Heart right ventricle (tissue), 16 donors: ENCODE measurements at regions not wholly inside any gene's neighbourhood (a gene's known extent, or its start where the extent isn't known, plus 50 kb on each side); places are given as distances from the start of the nearest gene placed in this dataset.

Experiments
- ATAC-seq, 8 donors: fragments of 200-7000 bp; cut with Tn5 transposase; one replicate each; pipeline ENCODE4 v1.9.1; 2020; ENCODE audit warnings: mild to moderate bottlenecking in 8 of 8, moderate library complexity in 8 of 8, moderate number of reproducible peaks in 1 of 8
- DNase-seq, 2 donors: peaks; one replicate each; pipeline ENCODE4 v3.0.0-alpha.2; 2020
- H3K27ac ChIP-seq, 10 donors: fragments of 200-600 bp; sonication (generic) in 2 of 10; one replicate each; pipeline versions ENCODE4 v1.5.0 to v1.8.0; 2020 to 2022; ENCODE audit warnings: mild to moderate bottlenecking in 3 of 10
- H3K27me3 ChIP-seq, 7 donors: fragments of 200-600 bp; one replicate each; pipeline ENCODE4 v1.8.0; 2021 to 2022; ENCODE audit warnings: mild to moderate bottlenecking in 2 of 7
- H3K36me3 ChIP-seq, 9 donors: fragments of 200-600 bp; sonication (generic) in 1 of 9; one replicate each; pipeline versions ENCODE4 v1.5.0 to v1.8.0; 2020 to 2022; ENCODE audit warnings: mild to moderate bottlenecking in 2 of 9
- H3K4me1 ChIP-seq, 9 donors: fragments of 200-600 bp; sonication (generic) in 1 of 9; one replicate each; pipeline versions ENCODE4 v1.5.0 to v1.8.0; 2020 to 2022; ENCODE audit warnings: mild to moderate bottlenecking in 4 of 9
- H3K4me3 ChIP-seq, 10 donors: fragments of 200-600 bp; sonication (generic) in 2 of 10; one replicate each; pipeline versions ENCODE4 v1.5.0 to v1.8.0; 2020 to 2022; ENCODE audit warnings: mild to moderate bottlenecking in 7 of 10, moderate library complexity in 2 of 10
- H3K9me3 ChIP-seq, 11 donors: fragments of 200-600 bp in 10 of 11; sonication (generic) in 2 of 11; one replicate each; pipeline versions ENCODE4 v1.5.0 to v1.8.0; 2013 to 2022; ENCODE audit warnings: mild to moderate bottlenecking in 2 of 11, control low read depth in 1 of 11, moderate library complexity in 1 of 11
- CTCF ChIP-seq, 9 donors: fragments of 200-600 bp; sonication (generic) in 2 of 9; IDR thresholded peaks; one replicate each; pipeline versions ENCODE4 v1.5.0 to v1.8.0; 2021 to 2022; ENCODE audit warnings: antibody characterized with exemption in 9 of 9, mild to moderate bottlenecking in 5 of 9, moderate library complexity in 1 of 9
- WGBS, 2 donors: extraction: QIAGEN DNeasy Blood & Tissue Kit; methylation state at CpG; one replicate each; pipeline ENCODE4 v1.1.7; 2013; ENCODE audit warnings: inconsistent platforms in 1 of 2; 5-methylcytosine and 5-hydroxymethylcytosine counted together
- intact Hi-C, 10 donors: fragments of 100-400 bp; cut with DNase I; formaldehyde crosslinking; loops; one replicate each; pipeline versions ENCODE4 v1.11.1 to v1.14.2; 2022
- donor health status: Arrhythmogenic right ventricular cardiomyopathy.
- donor health status: ischemic (EF 13 %, LVEDD 7.1; RV severe dilation, severe dysfunction).
- donor health status: healthy with polysubstance abuse.
- donor health status: DM: no; HTN: yes; CAD: no.
- donor health status: DM: no; HTN: no; CAD: no.
- donor health status: ischemic (EF 25% LVEDD 6.9; RV normal size, moderate dysfunction).
- donor health status: ischemic (EF 25% LVEDD 5.7; RV mildly dilated, moderate dysfunction).
- donor health status: healthy.
- donor health status: DM: yes; HTN: yes; CAD: no.
- donor health status: Ischemic cardiomyopathy.
- donor health status: ischemic (EF 35%, LVEDD 5.7; RV mildly dilated, moderate dysfunction).
- donor health status: nonischemic (EF 11% LVEDD 7.7; RV severe dilation, severe dysfunction).
- donor health status: DM: yes; HTN: yes; CAD: no.
- donor health status: PGD.
- donor health status: ischemic (EF 29% LVEDD 5.4; RV normal size, mild dysfunction).
- donor health status: nonischemic (EF 23%, LVEDD 6.1; RV moderate dilation, normal function).

GRCh38 chr2:106956879-106957278 lies 70.9 kb upstream of the ST6GAL2 start:
- peak in 6 of 8 donors; percentile 39 to 81 (median 72) for ATAC-seq
- DNase-seq = peak in 1 of 2 donors; percentile 26
- H3K9me3 ChIP-seq = peaks cover 0 to 2% (median 0%) of the 10 kb centered on the region in 11 donors
- H3K27ac ChIP-seq = no peak overlapping the region
- no peak overlapping the region for H3K4me3 ChIP-seq
- H3K36me3 ChIP-seq = no peaks in the 10 kb centered on the region
- 36 to 51% methylated on average over 3 of the region's 3 CpGs for WGBS, 2 donors
- no peaks in the 10 kb centered on the region for H3K27me3 ChIP-seq
- TF ChIP-seq CTCF (IDR thresholded peaks at IDR 0.05) = no peak
- H3K4me1 ChIP-seq = peaks cover 0 to 15% (median 0%) of the 10 kb centered on the region in 9 donors
- intact Hi-C loops = no loop called here

- WGBS, 2 donors = 21 to 51% methylated on average over 1 of the region's 1 CpG
- H3K36me3 ChIP-seq = no peaks in the 10 kb centered on the region
- no peak overlapping the region for H3K27ac ChIP-seq
- H3K27me3 ChIP-seq = no peaks in the 10 kb centered on the region
- no peak for ATAC-seq
- DNase-seq = no peak
- H3K9me3 ChIP-seq = no peaks in the 10 kb centered on the region
- H3K4me1 ChIP-seq = peaks cover 0 to 2% (median 0%) of the 10 kb centered on the region in 9 donors
- no peak for TF ChIP-seq CTCF (IDR thresholded peaks at IDR 0.05)
- H3K4me3 ChIP-seq = no peak overlapping the region
- intact Hi-C loops = no loop called here
Measured at GRCh38 chr2:106959975-106960682, 74.2 kb upstream of the ST6GAL2 start.

- intact Hi-C loops = no loop called here
- Histone ChIP-seq H3K4me1 (peaks cover 0 to 2% (median 0%) of the 10 kb centered on the region in 9 donors), H3K27ac (no peak overlapping the region), H3K4me3 (no peak overlapping the region), H3K36me3 (no peaks in the 10 kb centered on the region), H3K9me3 (no peaks in the 10 kb centered on the region), H3K27me3 (no peaks in the 10 kb centered on the region)
- WGBS, 2 donors = 31 to 39% methylated on average over 5 of the region's 5 CpGs
- ATAC-seq (no peak), DNase-seq (no peak)
- TF ChIP-seq CTCF (IDR thresholded peaks at IDR 0.05) = no peak
Measured at GRCh38 chr2:106960683-106961161, 74.8 kb upstream of the ST6GAL2 start.

- Histone ChIP-seq H3K9me3 (no peaks in the 10 kb centered on the region), H3K4me3 (no peak overlapping the region), H3K27me3 (no peaks in the 10 kb centered on the region), H3K36me3 (no peaks in the 10 kb centered on the region), H3K27ac (no peak overlapping the region), H3K4me1 (peaks cover 0 to under 1% (median 0%) of the 10 kb centered on the region in 9 donors)
- ATAC-seq = no peak
- intact Hi-C loops = no loop called here
- no peak for DNase-seq
- 42 to 44% methylated on average over 3 of the region's 3 CpGs for WGBS, 2 donors
- TF ChIP-seq CTCF (IDR thresholded peaks at IDR 0.05) = no peak
Measured at GRCh38 chr2:106961328-106961727, 75.4 kb upstream of the ST6GAL2 start.
